CD4-positive, CD25-positive, alpha-beta regulatory T cell (primary cell): ENCODE measurements at regions not wholly inside any gene's neighbourhood (a gene's known extent, or its start where the extent isn't known, plus 50 kb on each side); places are given as distances from the start of the nearest gene placed in this dataset.

ENCODE experiments used
- ATAC-seq, 2 donors: fragments of 150-1000 bp; cut with Tn5 transposase; one replicate each; pipeline ENCODE4 v1.10.0; 2021; ENCODE audit warnings: low read depth in 2 of 2, moderate number of reproducible peaks in 2 of 2, moderate library complexity in 1 of 2
- DNase-seq, 3 donors: peaks; one replicate each; pipeline versions ENCODE4 v3.0.0 to v3.0.0-alpha.2; 2012 to 2022; ENCODE audit warnings: mixed read lengths in 1 of 3
- H3K27ac ChIP-seq: one replicate; pipeline ENCODE4 v1.7.0; 2013; ENCODE audit warnings: mild to moderate bottlenecking, low read length; ENCODE audit not compliant: insufficient read depth, poor library complexity, severe bottlenecking
- H3K27me3 ChIP-seq: one replicate; pipeline ENCODE4 v1.7.0; 2013; ENCODE audit warnings: low read length; ENCODE audit not compliant: control insufficient read depth, insufficient read depth
- H3K36me3 ChIP-seq: one replicate; pipeline ENCODE4 v1.7.0; 2013; ENCODE audit warnings: mild to moderate bottlenecking, low read length, moderate library complexity; ENCODE audit not compliant: control insufficient read depth, insufficient read depth
- H3K4me1 ChIP-seq: 2 replicates; pipeline ENCODE4 v1.7.0; 2013; ENCODE audit warnings: mild to moderate bottlenecking, low read length; ENCODE audit not compliant: insufficient read depth, control insufficient read depth, poor library complexity, severe bottlenecking
- H3K4me3 ChIP-seq: one replicate; pipeline ENCODE4 v1.7.0; 2013; ENCODE audit warnings: low read depth, mild to moderate bottlenecking, low read length, moderate library complexity
- H3K9me3 ChIP-seq, 2 experiments: 1 replicate in 1 of 2; 2 replicates in 1 of 2; pipeline ENCODE4 v1.7.0; 2013; ENCODE audit warnings: low read length in 2 of 2, mild to moderate bottlenecking in 1 of 2, moderate library complexity in 1 of 2; ENCODE audit not compliant: control insufficient read depth in 2 of 2
- H3K27ac Mint-ChIP-seq, 3 donors: one replicate each; pipeline ENCODE4 v1.8.0; 2020 to 2022; ENCODE audit warnings: mild to moderate bottlenecking in 3 of 3, mixed read lengths in 3 of 3, moderate library complexity in 2 of 3
- H3K27me3 Mint-ChIP-seq: one replicate; pipeline ENCODE4 v1.8.0; 2022; ENCODE audit warnings: mild to moderate bottlenecking, mixed read lengths
- H3K36me3 Mint-ChIP-seq: one replicate; pipeline ENCODE4 v1.8.0; 2020; ENCODE audit warnings: mixed read lengths
- H3K4me1 Mint-ChIP-seq, 4 donors: one replicate each; pipeline ENCODE4 v1.8.0; 2020 to 2022; ENCODE audit warnings: mixed read lengths in 4 of 4, mild to moderate bottlenecking in 1 of 4
- H3K4me3 Mint-ChIP-seq, 4 donors: one replicate each; pipeline ENCODE4 v1.8.0; 2020 to 2022; ENCODE audit warnings: mild to moderate bottlenecking in 4 of 4, mixed read lengths in 4 of 4, moderate library complexity in 3 of 4
- H3K9me3 Mint-ChIP-seq, 7 donors: one replicate each; pipeline ENCODE4 v1.8.0; 2020 to 2022; ENCODE audit warnings: mixed read lengths in 7 of 7, mild to moderate bottlenecking in 3 of 7, moderate library complexity in 2 of 7

GRCh38 chr13:62333466-62333865 is 917.8 kb upstream of the PCDH20 start:
- no peaks in the 10 kb centered on the region for H3K9me3 ChIP-seq
- H3K4me1 ChIP-seq, result no peaks in the 10 kb centered on the region
- no peaks in the 10 kb centered on the region for H3K36me3 Mint-ChIP-seq
- no peaks in the 10 kb centered on the region for H3K27me3 ChIP-seq
- no peaks in the 10 kb centered on the region for H3K27me3 Mint-ChIP-seq
- ATAC-seq, result no peak
- no peaks in the 10 kb centered on the region for H3K4me1 Mint-ChIP-seq
- H3K9me3 Mint-ChIP-seq, result peaks cover 0 to 23% (median 6%) of the 10 kb centered on the region in 7 donors
- no peak for DNase-seq
- no peak overlapping the region for H3K4me3 Mint-ChIP-seq
- no peak overlapping the region for H3K27ac ChIP-seq
- no peak overlapping the region for H3K27ac Mint-ChIP-seq
- H3K4me3 ChIP-seq, result no peak overlapping the region
- H3K36me3 ChIP-seq, result no peaks in the 10 kb centered on the region

GRCh38 chr13:62331384-62331783 is 915.7 kb upstream of the PCDH20 start:
- H3K27ac Mint-ChIP-seq, result no peak overlapping the region
- H3K27me3 Mint-ChIP-seq, result no peaks in the 10 kb centered on the region
- H3K4me3 Mint-ChIP-seq, result no peak overlapping the region
- no peaks in the 10 kb centered on the region for H3K4me1 Mint-ChIP-seq
- DNase-seq (no peak), ATAC-seq (no peak)
- Histone ChIP-seq H3K4me1 (no peaks in the 10 kb centered on the region), H3K9me3 (peaks cover 0 to 3% of the 10 kb centered on the region in 2 experiments), H3K4me3 (no peak overlapping the region), H3K27ac (no peak overlapping the region), H3K36me3 (no peaks in the 10 kb centered on the region), H3K27me3 (no peaks in the 10 kb centered on the region)
- H3K9me3 Mint-ChIP-seq, result peaks cover 0 to 30% (median 6%) of the 10 kb centered on the region in 7 donors
- no peaks in the 10 kb centered on the region for H3K36me3 Mint-ChIP-seq

- Mint-ChIP-seq H3K9me3 (peaks cover 0 to 18% (median 3%) of the 10 kb centered on the region in 7 donors), H3K4me3 (no peak overlapping the region), H3K36me3 (no peaks in the 10 kb centered on the region), H3K4me1 (no peaks in the 10 kb centered on the region), H3K27me3 (no peaks in the 10 kb centered on the region), H3K27ac (no peak overlapping the region)
- no peaks in the 10 kb centered on the region for H3K27me3 ChIP-seq
- H3K4me3 ChIP-seq, result no peak overlapping the region
- DNase-seq, result no peak
- no peaks in the 10 kb centered on the region for H3K36me3 ChIP-seq
- no peak for ATAC-seq
- no peak overlapping the region for H3K27ac ChIP-seq
- peaks cover 0 to 5% of the 10 kb centered on the region in 2 experiments for H3K9me3 ChIP-seq
- H3K4me1 ChIP-seq, result no peaks in the 10 kb centered on the region
Measured at GRCh38 chr13:62327367-62327766, 911.7 kb upstream of the PCDH20 start.

GRCh38 chr13:62324842-62325241 is 909.2 kb upstream of the PCDH20 start:
- H3K36me3 Mint-ChIP-seq, result no peaks in the 10 kb centered on the region
- H3K27ac ChIP-seq, result no peak overlapping the region
- no peak overlapping the region for H3K27ac Mint-ChIP-seq
- H3K4me3 Mint-ChIP-seq, result no peak overlapping the region
- H3K4me1 Mint-ChIP-seq, result no peaks in the 10 kb centered on the region
- no peaks in the 10 kb centered on the region for H3K27me3 Mint-ChIP-seq
- peaks cover 0 to 10% (median 3%) of the 10 kb centered on the region in 7 donors for H3K9me3 Mint-ChIP-seq
- no peak overlapping the region for H3K4me3 ChIP-seq
- H3K27me3 ChIP-seq, result no peaks in the 10 kb centered on the region
- peaks cover 0 to 5% of the 10 kb centered on the region in 2 experiments for H3K9me3 ChIP-seq
- ATAC-seq (no peak), DNase-seq (no peak)
- no peaks in the 10 kb centered on the region for H3K4me1 ChIP-seq
- no peaks in the 10 kb centered on the region for H3K36me3 ChIP-seq

- Mint-ChIP-seq H3K9me3 (peaks cover 0 to 5% (median 3%) of the 10 kb centered on the region in 7 donors), H3K27me3 (no peaks in the 10 kb centered on the region), H3K27ac (no peak overlapping the region), H3K4me1 (no peaks in the 10 kb centered on the region), H3K4me3 (no peak overlapping the region), H3K36me3 (no peaks in the 10 kb centered on the region)
- Histone ChIP-seq H3K4me1 (no peaks in the 10 kb centered on the region), H3K27me3 (no peaks in the 10 kb centered on the region), H3K36me3 (no peaks in the 10 kb centered on the region), H3K27ac (no peak overlapping the region), H3K9me3 (peaks cover 0 to 2% of the 10 kb centered on the region in 2 experiments), H3K4me3 (no peak overlapping the region)
- no peak for DNase-seq
- no peak for ATAC-seq
Measured at GRCh38 chr13:62321895-62322294, 906.2 kb upstream of the PCDH20 start.

- Mint-ChIP-seq H3K27ac (no peak overlapping the region), H3K27me3 (no peaks in the 10 kb centered on the region), H3K4me1 (no peaks in the 10 kb centered on the region), H3K4me3 (no peak overlapping the region), H3K9me3 (peaks cover 0 to 5% (median 3%) of the 10 kb centered on the region in 7 donors), H3K36me3 (no peaks in the 10 kb centered on the region)
- H3K27me3 ChIP-seq, result no peaks in the 10 kb centered on the region
- ATAC-seq (no peak), DNase-seq (no peak)
- H3K4me3 ChIP-seq, result no peak overlapping the region
- no peaks in the 10 kb centered on the region for H3K4me1 ChIP-seq
- no peaks in the 10 kb centered on the region for H3K36me3 ChIP-seq
- no peak overlapping the region for H3K27ac ChIP-seq
- H3K9me3 ChIP-seq, result peaks cover 0 to 2% of the 10 kb centered on the region in 2 experiments
Measured at GRCh38 chr13:62321139-62321538, 905.5 kb upstream of the PCDH20 start.

- peaks cover 0 to 5% (median 2%) of the 10 kb centered on the region in 7 donors for H3K9me3 Mint-ChIP-seq
- no peaks in the 10 kb centered on the region for H3K4me1 Mint-ChIP-seq
- H3K36me3 ChIP-seq, result no peaks in the 10 kb centered on the region
- no peak overlapping the region for H3K4me3 Mint-ChIP-seq
- H3K9me3 ChIP-seq, result no peaks in the 10 kb centered on the region
- no peaks in the 10 kb centered on the region for H3K27me3 ChIP-seq
- H3K36me3 Mint-ChIP-seq, result no peaks in the 10 kb centered on the region
- no peak overlapping the region for H3K4me3 ChIP-seq
- no peaks in the 10 kb centered on the region for H3K4me1 ChIP-seq
- H3K27ac ChIP-seq, result no peak overlapping the region
- no peak overlapping the region for H3K27ac Mint-ChIP-seq
- ATAC-seq, result no peak
- no peaks in the 10 kb centered on the region for H3K27me3 Mint-ChIP-seq
- DNase-seq, result peak in 1 of 3 donors; percentile 0
Measured at GRCh38 chr13:62320129-62321108, 904.8 kb upstream of the PCDH20 start.

- Mint-ChIP-seq H3K27me3 (no peaks in the 10 kb centered on the region), H3K9me3 (peaks cover 0 to 11% (median 6%) of the 10 kb centered on the region in 7 donors), H3K4me3 (no peak overlapping the region), H3K27ac (no peak overlapping the region), H3K36me3 (no peaks in the 10 kb centered on the region), H3K4me1 (no peaks in the 10 kb centered on the region)
- Histone ChIP-seq H3K27me3 (no peaks in the 10 kb centered on the region), H3K27ac (no peak overlapping the region), H3K9me3 (peaks cover 0 to 2% of the 10 kb centered on the region in 2 experiments), H3K4me3 (no peak overlapping the region), H3K4me1 (no peaks in the 10 kb centered on the region), H3K36me3 (no peaks in the 10 kb centered on the region)
- DNase-seq (no peak), ATAC-seq (no peak)
Measured at GRCh38 chr13:62309904-62310303, 894.3 kb upstream of the PCDH20 start.
